Endothelial cell of umbilical vein (primary cell): ENCODE measurements at regions not wholly inside any gene's neighbourhood (a gene's known extent, or its start where the extent isn't known, plus 50 kb on each side); places are given as distances from the start of the nearest gene placed in this dataset.

Experiments
- BruUV-seq: library from RNA; stranded (reverse); fragments of 400-500 nt; replicated peaks from 2 replicates; lab custom pipeline; 2021; lab: Mats Ljungman, UMichigan
- CTCF ChIA-PET: fragments of 300-600, 350-600 bp; sonication (Branson Sonifier 250); formaldehyde crosslinking; loops from one replicate; lab custom pipeline; 2021; ENCODE audit warnings: antibody characterized with exemption, inconsistent platforms; lab: Charles Lee
- POLR2A ChIA-PET: fragments of 300-600, 350-600 bp; sonication (Branson Sonifier 250); formaldehyde crosslinking; loops from one replicate; lab custom pipeline; 2021; ENCODE audit warnings: antibody characterized with exemption, inconsistent platforms; lab: Charles Lee
- DNase-seq: peaks from one replicate; pipeline ENCODE4 v3.0.0-alpha.2; 2011; ENCODE audit warnings: low read depth, low spot score
- FAIRE-seq: peaks from 2 replicates; lab custom pipeline; 2011; peaks lifted over from hg19 to GRCh38; lab: Jason Lieb, UNC
- H2AFZ ChIP-seq: 2 replicates; pipeline ENCODE4 v1.6.0; 2012; ENCODE audit warnings: low read depth, low read length, control low read depth, inconsistent platforms
- H3K27ac ChIP-seq: 2 replicates; pipeline ENCODE4 v1.5.1; 2011; ENCODE audit warnings: low read depth, mild to moderate bottlenecking, control low read depth, low read length, moderate library complexity; ENCODE audit not compliant: insufficient read depth
- H3K27me3 ChIP-seq, 2 experiments: 2 replicates each; pipeline versions ENCODE4 v1.6.0 to v1.6.1; 2011; ENCODE audit warnings: low read length in 2 of 2, mixed read lengths in 1 of 2; ENCODE audit not compliant: control insufficient read depth in 2 of 2, insufficient read depth in 2 of 2
- H3K36me3 ChIP-seq, 2 experiments: 2 replicates in 1 of 2; 3 replicates in 1 of 2; pipeline ENCODE4 v1.5.1; 2011; ENCODE audit warnings: low read length in 2 of 2, mild to moderate bottlenecking in 1 of 2, moderate library complexity in 1 of 2; ENCODE audit not compliant: control insufficient read depth in 2 of 2, insufficient read depth in 2 of 2; ENCODE audit errors: extremely low read depth in 1 of 2
- H3K4me1 ChIP-seq: 3 replicates; pipeline ENCODE4 v1.5.1; 2011; ENCODE audit warnings: mild to moderate bottlenecking, low read length; ENCODE audit not compliant: control insufficient read depth, insufficient read depth; ENCODE audit errors: extremely low read depth
- H3K4me2 ChIP-seq: 2 replicates; pipeline ENCODE4 v1.6.1; 2011; ENCODE audit warnings: low read length, control low read depth, mixed read lengths; ENCODE audit not compliant: insufficient read depth
- H3K4me3 ChIP-seq, 3 experiments: fragments of 200-600 bp in 1 of 3; sonication (generic), shearing (Covaris generic) in 1 of 3; replicated peaks in 1 of 3; 2 replicates each; pipeline ENCODE4 v1.5.1; 2011 to 2016; ENCODE audit warnings: control low read depth in 3 of 3, low read length in 3 of 3, mild to moderate bottlenecking in 2 of 3, inconsistent platforms in 1 of 3, low read depth in 1 of 3, moderate library complexity in 1 of 3; ENCODE audit not compliant: insufficient read depth in 1 of 3
- H3K79me2 ChIP-seq: 2 replicates; pipeline ENCODE4 v1.6.0; 2012; ENCODE audit warnings: low read length, inconsistent platforms; ENCODE audit not compliant: control insufficient read depth, insufficient read depth
- H3K9ac ChIP-seq: replicated peaks from 2 replicates; pipeline ENCODE3; 2011; ENCODE audit warnings: low read length, control low read depth; ENCODE audit not compliant: insufficient read depth; ENCODE audit errors: extremely low read depth
- H3K9me1 ChIP-seq: replicated peaks from 3 replicates; pipeline ENCODE4 v1.6.0; 2011; ENCODE audit warnings: mild to moderate bottlenecking, low read length; ENCODE audit not compliant: control insufficient read depth, insufficient read depth; ENCODE audit errors: extremely low read depth
- H3K9me3 ChIP-seq: replicated peaks from 2 replicates; pipeline ENCODE4 v1.5.1; 2012; ENCODE audit warnings: low read length, inconsistent platforms; ENCODE audit not compliant: control insufficient read depth, insufficient read depth
- H4K20me1 ChIP-seq: replicated peaks from 2 replicates; pipeline ENCODE3; 2011; ENCODE audit warnings: mild to moderate bottlenecking, low read length; ENCODE audit not compliant: control insufficient read depth, insufficient read depth; ENCODE audit errors: extremely low read depth
- CTCF ChIP-seq, 2 donors: IDR thresholded peaks; 1 replicate in 1 of 2; 2 replicates in 1 of 2; pipeline ENCODE4 v1.5.1; 2011; ENCODE audit warnings: low read length in 2 of 2, mild to moderate bottlenecking in 2 of 2, moderate library complexity in 2 of 2, control low read depth in 1 of 2, inconsistent platforms in 1 of 2, low read depth in 1 of 2; ENCODE audit not compliant: insufficient read depth in 1 of 2; ENCODE audit errors: extremely low read depth in 1 of 2
- EZH2 ChIP-seq: IDR thresholded peaks from 2 replicates; pipeline ENCODE4 v1.6.1; 2012; ENCODE audit warnings: borderline replicate concordance, low read depth, mild to moderate bottlenecking, moderate library complexity, low read length, inconsistent platforms; ENCODE audit not compliant: severe bottlenecking
- FOS ChIP-seq: IDR thresholded peaks from 2 replicates; pipeline ENCODE4 v1.6.1; 2011; ENCODE audit warnings: mild to moderate bottlenecking, low read length, moderate library complexity, borderline replicate concordance; ENCODE audit not compliant: insufficient read depth
- GATA2 ChIP-seq: IDR thresholded peaks from 2 replicates; pipeline ENCODE4 v1.7.0; 2011; ENCODE audit warnings: low read depth, mild to moderate bottlenecking, moderate library complexity, mixed read lengths, low read length; ENCODE audit not compliant: insufficient read length, insufficient read depth
- JUN ChIP-seq: IDR thresholded peaks from 2 replicates; pipeline ENCODE4 v1.6.1; 2011; ENCODE audit warnings: borderline replicate concordance, low read depth; ENCODE audit not compliant: insufficient read length, insufficient read depth
- MAX ChIP-seq: IDR thresholded peaks from 2 replicates; pipeline ENCODE4 v1.6.1; 2011; ENCODE audit not compliant: insufficient read depth, insufficient read length
- MYC ChIP-seq: IDR thresholded peaks from one replicate; pipeline ENCODE4 v1.6.1; 2011; ENCODE audit warnings: mild to moderate bottlenecking, low read depth, low read length
- POLR2A ChIP-seq: IDR thresholded peaks from 2 replicates; pipeline ENCODE4 v1.6.1; 2012; ENCODE audit warnings: low read depth, mild to moderate bottlenecking, control low read depth, low read length
- POLR2AphosphoS5 ChIP-seq: IDR thresholded peaks from 2 replicates; pipeline ENCODE4 v1.6.1; 2012; ENCODE audit warnings: low read depth, mild to moderate bottlenecking, control low read depth, low read length, moderate library complexity; ENCODE audit not compliant: insufficient read depth
- dilution Hi-C: fragments of 300-500 bp; cut with MboI; formaldehyde crosslinking; loops from one replicate; pipeline ENCODE4 v1.15.0; 2019; ENCODE audit warnings: low sequenced_read_pairs; ENCODE audit not compliant: extremely low pct_ligation_motif_present
- intact Hi-C: fragments of 100-400 bp; cut with micrococcal nuclease; formaldehyde crosslinking; loops from one replicate; pipeline ENCODE4 v1.10.0; 2022

- Histone ChIP-seq H3K9ac (no peak overlapping the region), H3K9me1 (no peaks in the 10 kb centered on the region), H2AFZ (no peak overlapping the region), H3K36me3 (no peaks in the 10 kb centered on the region), H3K4me2 (no peak overlapping the region), H3K79me2 (no peaks in the 10 kb centered on the region), H3K27me3 (no peaks in the 10 kb centered on the region), H3K4me3 (no peak overlapping the region), H3K4me1 (peaks cover 7% of the 10 kb centered on the region), H3K27ac (no peak overlapping the region), H4K20me1 (no peaks in the 10 kb centered on the region), H3K9me3 (no peaks in the 10 kb centered on the region)
- BruUV-seq, result no TSS peak
- intact Hi-C loops (no loop called here), dilution Hi-C loops (no loop called here)
- TF ChIP-seq EZH2, result no peak
- TF ChIP-seq GATA2, result no peak
- no peak for TF ChIP-seq POLR2A
- no peak for TF ChIP-seq POLR2AphosphoS5
- TF ChIP-seq MYC, result no peak
- no peak for TF ChIP-seq JUN
- no peak for TF ChIP-seq FOS
- TF ChIP-seq MAX, result no peak
- TF ChIP-seq CTCF (IDR thresholded peaks at IDR 0.05; ENCODE audit: extremely low read depth in 1 of 2, insufficient read depth in 1 of 2, low read depth in 1 of 2, low read length in 2 of 2), result no peak
- CTCF ChIA-PET, result interaction anchor here (0.6 to 1.7 kb wide), 2 partner anchors 10 to 16 kb away, joined by 3 to 4 read pairs; no protein-coding TSS in a partner anchor
- DNase-seq (no peak), FAIRE-seq (no peak)
- POLR2A ChIA-PET, result no interaction called here
Measured at GRCh38 chr1:82634266-82634665, 833.5 kb downstream of the ADGRL2 start.
